ENCODE measurements at regions not wholly inside any gene's neighbourhood (a gene's known extent, or its start where the extent isn't known, plus 50 kb on each side); places are given as distances from the start of the nearest gene placed in this dataset.

DNA sequence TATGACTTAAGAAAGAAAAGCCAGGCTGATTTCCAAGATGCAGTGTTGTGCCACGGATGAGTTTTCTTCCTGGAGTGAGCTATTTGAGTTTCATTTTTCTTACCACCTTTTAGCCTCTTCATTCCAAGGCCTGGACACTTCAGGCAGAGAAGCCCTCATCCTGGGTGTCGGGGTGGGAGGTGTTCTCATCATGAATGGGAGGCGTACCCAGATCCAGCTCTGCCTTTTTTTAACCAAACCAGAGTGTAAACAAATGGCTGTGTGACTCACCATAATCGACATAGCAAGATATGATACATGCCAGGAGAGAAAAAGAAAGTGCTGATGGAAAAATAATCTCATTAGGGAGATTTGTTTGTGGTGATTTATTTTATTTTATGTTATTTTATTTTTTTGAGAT is 79.9 kb downstream of the ARF6 start:
- H3K36me3 ChIP-seq (ENCODE audit: insufficient read depth, low read length), result no peaks in the 10 kb centered on the region
- no peaks in the 10 kb centered on the region for H3K27me3 ChIP-seq (ENCODE audit: control insufficient read depth in 1 of 2, insufficient read depth in 2 of 2, low read length in 2 of 2)
- peak overlapping the region in 1 of 2 donors; percentile 54 for H3K4me3 ChIP-seq (ENCODE audit: low read depth in 1 of 2, low read length in 2 of 2)
- H3K9ac ChIP-seq (ENCODE audit: low read length), result peak overlapping the region; percentile 24
- peak overlapping the region; percentile 56 for H3K27ac ChIP-seq (ENCODE audit: low read depth, low read length)
- peaks cover 21% of the 10 kb centered on the region for H3K4me1 ChIP-seq (ENCODE audit: insufficient read depth, low read length)
- no peaks in the 10 kb centered on the region for H3K9me3 ChIP-seq (ENCODE audit: low read length)

- peaks cover 18% of the 10 kb centered on the region for H3K4me1 ChIP-seq (ENCODE audit: insufficient read depth, low read length)
- H3K9ac ChIP-seq (ENCODE audit: low read length), result no peak overlapping the region
- no peaks in the 10 kb centered on the region for H3K27me3 ChIP-seq (ENCODE audit: control insufficient read depth in 1 of 2, insufficient read depth in 2 of 2, low read length in 2 of 2)
- no peaks in the 10 kb centered on the region for H3K36me3 ChIP-seq (ENCODE audit: insufficient read depth, low read length)
- peak overlapping the region; percentile 1 for H3K27ac ChIP-seq (ENCODE audit: low read depth, low read length)
- no peaks in the 10 kb centered on the region for H3K9me3 ChIP-seq (ENCODE audit: low read length)
- H3K4me3 ChIP-seq (ENCODE audit: low read depth in 1 of 2, low read length in 2 of 2), result no peak overlapping the region
Observed at GRCh38 chr14:49975276-49975675, 82.4 kb downstream of the ARF6 start.

GRCh38 chr14:49975799-49976198 is 82.9 kb downstream of the ARF6 start:
- no peak overlapping the region for H3K4me3 ChIP-seq (ENCODE audit: low read depth in 1 of 2, low read length in 2 of 2)
- no peak overlapping the region for H3K9ac ChIP-seq (ENCODE audit: low read length)
- no peaks in the 10 kb centered on the region for H3K36me3 ChIP-seq (ENCODE audit: insufficient read depth, low read length)
- no peaks in the 10 kb centered on the region for H3K9me3 ChIP-seq (ENCODE audit: low read length)
- H3K4me1 ChIP-seq (ENCODE audit: insufficient read depth, low read length), result peaks cover 16% of the 10 kb centered on the region
- H3K27me3 ChIP-seq (ENCODE audit: control insufficient read depth in 1 of 2, insufficient read depth in 2 of 2, low read length in 2 of 2), result no peaks in the 10 kb centered on the region
- H3K27ac ChIP-seq (ENCODE audit: low read depth, low read length), result peak overlapping the region; percentile 1

DNA sequence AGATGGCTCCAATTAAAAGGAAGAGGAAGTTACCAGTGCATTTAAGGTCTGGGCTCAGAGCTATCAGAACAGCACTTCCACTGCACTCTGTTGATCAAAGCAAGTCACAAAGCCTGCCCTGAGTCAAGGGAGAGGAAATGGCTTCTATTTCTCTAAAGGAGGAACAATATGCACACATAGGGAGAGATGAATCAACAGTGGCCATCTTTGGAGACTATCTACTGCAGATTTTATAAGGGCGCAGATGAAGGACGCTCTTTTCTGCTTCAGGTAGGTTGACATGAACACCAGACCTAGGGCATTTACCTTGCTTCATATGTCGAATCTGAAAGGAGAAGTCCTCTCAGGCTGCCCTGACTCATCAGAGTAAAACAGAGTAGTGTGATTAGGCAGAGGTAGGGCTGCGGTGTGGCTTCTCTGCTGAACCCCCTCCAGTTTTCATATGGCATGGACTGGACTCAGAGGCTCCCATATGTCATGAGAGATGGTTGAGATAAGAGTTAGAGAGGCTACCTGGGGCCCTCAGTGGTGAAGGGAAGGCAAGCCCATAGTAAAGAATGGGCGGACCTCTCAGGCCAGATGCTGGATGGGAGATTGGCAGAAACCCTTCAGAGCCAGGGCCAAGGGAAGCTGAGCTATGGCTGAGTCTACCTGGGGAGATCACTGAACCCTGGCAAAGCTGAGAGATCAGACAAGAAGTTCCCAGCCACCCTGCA is 84.4 kb downstream of the ARF6 start:
- no peaks in the 10 kb centered on the region for H3K27me3 ChIP-seq (ENCODE audit: control insufficient read depth in 1 of 2, insufficient read depth in 2 of 2, low read length in 2 of 2)
- H3K4me1 ChIP-seq (ENCODE audit: insufficient read depth, low read length), result peaks cover 11% of the 10 kb centered on the region
- no peak overlapping the region for H3K4me3 ChIP-seq (ENCODE audit: low read depth in 1 of 2, low read length in 2 of 2)
- H3K9me3 ChIP-seq (ENCODE audit: low read length), result no peaks in the 10 kb centered on the region
- no peak overlapping the region for H3K9ac ChIP-seq (ENCODE audit: low read length)
- H3K36me3 ChIP-seq (ENCODE audit: insufficient read depth, low read length), result no peaks in the 10 kb centered on the region
- no peak overlapping the region for H3K27ac ChIP-seq (ENCODE audit: low read depth, low read length)

- Histone ChIP-seq H3K4me1 (ENCODE audit: insufficient read depth, low read length) (no peaks in the 10 kb centered on the region), H3K27ac (ENCODE audit: low read depth, low read length) (no peak overlapping the region), H3K9ac (ENCODE audit: low read length) (no peak overlapping the region)
Observed at GRCh38 chr14:49980027-49980426, 87.1 kb downstream of the ARF6 start.

GRCh38 chr14:49982082-49982481 is 89.2 kb downstream of the ARF6 start:
- H3K9me3 ChIP-seq (ENCODE audit: low read length), result no peaks in the 10 kb centered on the region
- no peak overlapping the region for H3K4me3 ChIP-seq (ENCODE audit: low read depth in 1 of 2, low read length in 2 of 2)
- H3K27me3 ChIP-seq (ENCODE audit: control insufficient read depth in 1 of 2, insufficient read depth in 2 of 2, low read length in 2 of 2), result no peaks in the 10 kb centered on the region
- H3K9ac ChIP-seq (ENCODE audit: low read length), result no peak overlapping the region
- H3K27ac ChIP-seq (ENCODE audit: low read depth, low read length), result no peak overlapping the region
- H3K36me3 ChIP-seq (ENCODE audit: insufficient read depth, low read length), result no peaks in the 10 kb centered on the region
- peaks cover 4% of the 10 kb centered on the region for H3K4me1 ChIP-seq (ENCODE audit: insufficient read depth, low read length)

More at GRCh38 chr14:49980027-49980426, 87.1 kb downstream of the ARF6 start:
- Histone ChIP-seq H3K4me3 (ENCODE audit: low read depth in 1 of 2, low read length in 2 of 2) (no peak overlapping the region), H3K27me3 (ENCODE audit: control insufficient read depth in 1 of 2, insufficient read depth in 2 of 2, low read length in 2 of 2) (no peaks in the 10 kb centered on the region), H3K9me3 (ENCODE audit: low read length) (no peaks in the 10 kb centered on the region), H3K36me3 (ENCODE audit: insufficient read depth, low read length) (no peaks in the 10 kb centered on the region)

GRCh38 chr14:49982501-49982951 is 89.6 kb downstream of the ARF6 start:
- no peaks in the 10 kb centered on the region for H3K9me3 ChIP-seq (ENCODE audit: low read length)
- no peak overlapping the region for H3K4me3 ChIP-seq (ENCODE audit: low read depth in 1 of 2, low read length in 2 of 2)
- no peaks in the 10 kb centered on the region for H3K36me3 ChIP-seq (ENCODE audit: insufficient read depth, low read length)
- peaks cover 6% of the 10 kb centered on the region for H3K4me1 ChIP-seq (ENCODE audit: insufficient read depth, low read length)
- H3K27ac ChIP-seq (ENCODE audit: low read depth, low read length), result no peak overlapping the region
- H3K9ac ChIP-seq (ENCODE audit: low read length), result no peak overlapping the region
- no peaks in the 10 kb centered on the region for H3K27me3 ChIP-seq (ENCODE audit: control insufficient read depth in 1 of 2, insufficient read depth in 2 of 2, low read length in 2 of 2)

GRCh38 chr14:49984424-49984823 is 91.5 kb downstream of the ARF6 start:
- Histone ChIP-seq H3K27ac (ENCODE audit: low read depth, low read length) (no peak overlapping the region), H3K4me3 (ENCODE audit: low read depth in 1 of 2, low read length in 2 of 2) (no peak overlapping the region), H3K4me1 (ENCODE audit: insufficient read depth, low read length) (peaks cover 6% of the 10 kb centered on the region), H3K9ac (ENCODE audit: low read length) (no peak overlapping the region), H3K9me3 (ENCODE audit: low read length) (no peaks in the 10 kb centered on the region), H3K36me3 (ENCODE audit: insufficient read depth, low read length) (no peaks in the 10 kb centered on the region), H3K27me3 (ENCODE audit: control insufficient read depth in 1 of 2, insufficient read depth in 2 of 2, low read length in 2 of 2) (no peaks in the 10 kb centered on the region)

GRCh38 chr14:49986343-49987014 is 93.6 kb downstream of the ARF6 start:
- Histone ChIP-seq H3K27ac (ENCODE audit: low read depth, low read length) (no peak overlapping the region), H3K4me1 (ENCODE audit: insufficient read depth, low read length) (peaks cover 6% of the 10 kb centered on the region), H3K36me3 (ENCODE audit: insufficient read depth, low read length) (no peaks in the 10 kb centered on the region), H3K9ac (ENCODE audit: low read length) (no peak overlapping the region), H3K9me3 (ENCODE audit: low read length) (no peaks in the 10 kb centered on the region), H3K4me3 (ENCODE audit: low read depth in 1 of 2, low read length in 2 of 2) (no peak overlapping the region), H3K27me3 (ENCODE audit: control insufficient read depth in 1 of 2, insufficient read depth in 2 of 2, low read length in 2 of 2) (no peaks in the 10 kb centered on the region)

- Histone ChIP-seq H3K4me1 (ENCODE audit: insufficient read depth, low read length) (peaks cover 6% of the 10 kb centered on the region), H3K36me3 (ENCODE audit: insufficient read depth, low read length) (no peaks in the 10 kb centered on the region), H3K27me3 (ENCODE audit: control insufficient read depth in 1 of 2, insufficient read depth in 2 of 2, low read length in 2 of 2) (no peaks in the 10 kb centered on the region), H3K9ac (ENCODE audit: low read length) (no peak overlapping the region), H3K27ac (ENCODE audit: low read depth, low read length) (no peak overlapping the region), H3K9me3 (ENCODE audit: low read length) (no peaks in the 10 kb centered on the region), H3K4me3 (ENCODE audit: low read depth in 1 of 2, low read length in 2 of 2) (no peak overlapping the region)
Observed at GRCh38 chr14:49988080-49988990, 95.5 kb downstream of the ARF6 start.

DNA sequence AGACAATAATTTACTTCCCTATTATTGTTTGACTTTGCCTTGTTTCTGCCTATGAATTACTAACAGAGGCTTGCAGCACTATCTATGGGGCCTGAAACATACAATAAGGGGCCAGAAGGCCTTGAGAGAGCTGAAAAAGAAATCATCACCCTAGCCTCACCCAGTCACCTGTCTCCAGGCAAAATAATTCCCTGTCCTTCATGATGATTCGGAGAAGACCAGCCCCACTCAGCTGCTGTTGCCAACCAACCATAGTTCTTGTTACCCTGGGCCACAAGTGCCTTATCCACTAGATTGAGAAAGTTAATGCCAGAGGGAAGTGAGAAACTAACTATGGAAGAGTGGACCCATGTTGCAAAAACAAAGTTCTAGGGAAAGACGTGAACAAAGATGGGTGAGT is 97.1 kb downstream of the ARF6 start:
- H3K4me1 ChIP-seq (ENCODE audit: insufficient read depth, low read length), result peaks cover 6% of the 10 kb centered on the region
- no peaks in the 10 kb centered on the region for H3K9me3 ChIP-seq (ENCODE audit: low read length)
- H3K9ac ChIP-seq (ENCODE audit: low read length), result no peak overlapping the region
- no peaks in the 10 kb centered on the region for H3K27me3 ChIP-seq (ENCODE audit: control insufficient read depth in 1 of 2, insufficient read depth in 2 of 2, low read length in 2 of 2)
- no peaks in the 10 kb centered on the region for H3K36me3 ChIP-seq (ENCODE audit: insufficient read depth, low read length)
- no peak overlapping the region for H3K27ac ChIP-seq (ENCODE audit: low read depth, low read length)
- no peak overlapping the region for H3K4me3 ChIP-seq (ENCODE audit: low read depth in 1 of 2, low read length in 2 of 2)
